SH-SY5Y (cell line): ENCODE measurements at regions not wholly inside any gene's neighbourhood (a gene's known extent, or its start where the extent isn't known, plus 50 kb on each side); places are given as distances from the start of the nearest gene placed in this dataset.

Source experiments
- GATA2 ChIP-seq: IDR thresholded peaks from 2 replicates; pipeline ENCODE4 v1.6.1; 2011; ENCODE audit warnings: mild to moderate bottlenecking, low read depth, low read length
- GATA3 ChIP-seq: IDR thresholded peaks from 2 replicates; pipeline ENCODE4 v1.6.1; 2011; ENCODE audit warnings: low read depth, mild to moderate bottlenecking, low read length, moderate library complexity

DNA sequence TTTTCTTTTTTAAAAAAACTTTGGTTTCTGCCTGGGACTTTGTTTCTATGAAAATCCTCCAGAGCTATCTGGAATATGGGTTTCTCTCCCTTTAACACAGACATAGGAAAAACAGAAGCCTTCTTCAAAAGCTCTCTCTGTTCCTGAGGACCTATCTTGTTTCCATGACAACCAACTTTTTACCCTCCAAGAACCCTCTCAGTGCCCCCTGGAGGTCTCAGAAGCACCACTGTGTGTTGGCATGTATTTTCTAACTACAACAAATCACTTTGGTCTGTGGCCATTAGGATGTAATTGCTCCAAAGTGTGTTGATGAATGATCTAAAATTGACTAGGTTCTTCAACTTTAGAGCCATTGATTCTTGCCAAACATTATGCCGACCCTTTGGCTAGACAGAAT is 1331.6 kb downstream of the ADGRL3 start:
- TF ChIP-seq GATA3 (no peak), GATA2 (no peak)
